ENCODE measurements at regions not wholly inside any gene's neighbourhood (a gene's known extent, or its start where the extent isn't known, plus 50 kb on each side); places are given as distances from the start of the nearest gene placed in this dataset.

GRCh38 chrX:147565237-147565636 lies 346.5 kb upstream of the FMR1 start:
- H2AFZ ChIP-seq (ENCODE audit: low read depth), result no peak overlapping the region
- no peaks in the 10 kb centered on the region for H3K9me2 ChIP-seq
- no peak overlapping the region for H3K4me2 ChIP-seq
- WGBS (ENCODE audit: low lambda C conversion rate), result 0% methylated on average over 1 of the region's 1 CpG
- H3K27ac ChIP-seq (ENCODE audit: low read depth in 2 of 2, low read length in 1 of 2), result no peak overlapping the region
- no peak overlapping the region for H3K9ac ChIP-seq
- H3K27me3 ChIP-seq (ENCODE audit: insufficient read depth), result no peaks in the 10 kb centered on the region
- no peak for DNase-seq
- no peak overlapping the region for H3K4me3 ChIP-seq (ENCODE audit: low read depth in 2 of 2, low read length in 1 of 2)
- H3K79me2 ChIP-seq (ENCODE audit: insufficient read depth), result no peaks in the 10 kb centered on the region
- no peaks in the 10 kb centered on the region for H3K36me3 ChIP-seq (replicated peaks in 1 of 2; ENCODE audit: control insufficient read depth in 1 of 2, insufficient read depth in 2 of 2, low read length in 1 of 2)
- H3K4me1 ChIP-seq (ENCODE audit: control insufficient read depth in 1 of 2, insufficient read depth in 2 of 2, low read depth in 1 of 2, low read length in 1 of 2), result no peaks in the 10 kb centered on the region
- no peaks in the 10 kb centered on the region for H4K20me1 ChIP-seq (ENCODE audit: insufficient read depth)
- TF ChIP-seq ELF1 (IDR thresholded peaks at IDR 0.05) (no peak), TAF1 (IDR thresholded peaks at IDR 0.05; ENCODE audit: borderline replicate concordance, low read depth, low read length) (no peak), RXRA (IDR thresholded peaks at IDR 0.05; ENCODE audit: borderline replicate concordance, low read depth) (no peak), JUND (IDR thresholded peaks at IDR 0.05) (no peak), NFIC (IDR thresholded peaks at IDR 0.05; ENCODE audit: borderline replicate concordance) (no peak), FOXM1 (IDR thresholded peaks at IDR 0.05; ENCODE audit: low read depth) (no peak), MEF2A (IDR thresholded peaks at IDR 0.05; ENCODE audit: borderline replicate concordance, low read depth) (no peak), ZBTB33 (IDR thresholded peaks at IDR 0.05; ENCODE audit: borderline replicate concordance, low read depth) (no peak)
- no peaks in the 10 kb centered on the region; the same call in 1 of the 2 replicates for H3K9me3 ChIP-seq
- H3F3A ChIP-seq (replicated peaks; ENCODE audit: insufficient read depth), result no peaks in the 10 kb centered on the region
- CTCF ChIA-PET, result no interaction called here
- POLR2A ChIA-PET, result no interaction called here

- Histone ChIP-seq H3K36me3 (replicated peaks in 1 of 2; ENCODE audit: control insufficient read depth in 1 of 2, insufficient read depth in 2 of 2, low read length in 1 of 2) (no peaks in the 10 kb centered on the region), H3K4me3 (ENCODE audit: low read depth in 2 of 2, low read length in 1 of 2) (no peak overlapping the region), H2AFZ (ENCODE audit: low read depth) (no peak overlapping the region), H3K27me3 (ENCODE audit: insufficient read depth) (no peaks in the 10 kb centered on the region), H4K20me1 (ENCODE audit: insufficient read depth) (no peaks in the 10 kb centered on the region), H3F3A (replicated peaks; ENCODE audit: insufficient read depth) (no peaks in the 10 kb centered on the region), H3K9me2 (no peaks in the 10 kb centered on the region), H3K9me3 (no peaks in the 10 kb centered on the region), H3K4me2 (no peak overlapping the region), H3K4me1 (ENCODE audit: control insufficient read depth in 1 of 2, insufficient read depth in 2 of 2, low read depth in 1 of 2, low read length in 1 of 2) (no peaks in the 10 kb centered on the region), H3K9ac (no peak overlapping the region), H3K79me2 (ENCODE audit: insufficient read depth) (no peaks in the 10 kb centered on the region), H3K27ac (ENCODE audit: low read depth in 2 of 2, low read length in 1 of 2) (no peak overlapping the region)
- POLR2A ChIA-PET, result no interaction called here
- no peak for TF ChIP-seq MXI1 (IDR thresholded peaks at IDR 0.05; ENCODE audit: low read depth, low read length)
- no peak for TF ChIP-seq JUND (IDR thresholded peaks at IDR 0.05)
- TF ChIP-seq NRF1 (IDR thresholded peaks at IDR 0.05; ENCODE audit: low read depth, low read length), result no peak
- TF ChIP-seq NFIC (IDR thresholded peaks at IDR 0.05; ENCODE audit: borderline replicate concordance), result no peak
- TF ChIP-seq RFX5 (IDR thresholded peaks at IDR 0.05; ENCODE audit: low read length), result no peak
- TF ChIP-seq TEAD4 (IDR thresholded peaks at IDR 0.05; ENCODE audit: borderline replicate concordance, insufficient read depth), result no peak
- no peak for TF ChIP-seq GATA2 (CRISPR knock-in tag; IDR thresholded peaks at IDR 0.05)
- TF ChIP-seq MAX (IDR thresholded peaks at IDR 0.05; ENCODE audit: low read depth), result no peak
- TF ChIP-seq ZBTB33 (IDR thresholded peaks at IDR 0.05; ENCODE audit: borderline replicate concordance, low read depth), result no peak
- no peak for TF ChIP-seq FOXJ3 (CRISPR knock-in tag; IDR thresholded peaks at IDR 0.05)
- no peak for DNase-seq
- WGBS (ENCODE audit: low lambda C conversion rate), result 0% methylated on average over 1 of the region's 1 CpG
- CTCF ChIA-PET, result interaction anchor here (0.8 kb wide), 1 partner anchor 1353 kb away, joined by 3 read pairs; no protein-coding TSS in a partner anchor
Observed at GRCh38 chrX:147570483-147570882, 341.2 kb upstream of the FMR1 start.

Measured in SK-N-SH (cell line).